Stimulated activated CD4-positive, alpha-beta T cell treated with anti-CD3 and anti-CD28 coated beads, Interleukin-2, amount 100 ng/mL, for 48 hours (primary cell): ENCODE measurements at regions not wholly inside any gene's neighbourhood (a gene's known extent, or its start where the extent isn't known, plus 50 kb on each side); places are given as distances from the start of the nearest gene placed in this dataset.

Experiments
- DNase-seq, 2 donors: peaks; one replicate each; pipeline ENCODE4 v3.0.0-alpha.2; 2020

DNA sequence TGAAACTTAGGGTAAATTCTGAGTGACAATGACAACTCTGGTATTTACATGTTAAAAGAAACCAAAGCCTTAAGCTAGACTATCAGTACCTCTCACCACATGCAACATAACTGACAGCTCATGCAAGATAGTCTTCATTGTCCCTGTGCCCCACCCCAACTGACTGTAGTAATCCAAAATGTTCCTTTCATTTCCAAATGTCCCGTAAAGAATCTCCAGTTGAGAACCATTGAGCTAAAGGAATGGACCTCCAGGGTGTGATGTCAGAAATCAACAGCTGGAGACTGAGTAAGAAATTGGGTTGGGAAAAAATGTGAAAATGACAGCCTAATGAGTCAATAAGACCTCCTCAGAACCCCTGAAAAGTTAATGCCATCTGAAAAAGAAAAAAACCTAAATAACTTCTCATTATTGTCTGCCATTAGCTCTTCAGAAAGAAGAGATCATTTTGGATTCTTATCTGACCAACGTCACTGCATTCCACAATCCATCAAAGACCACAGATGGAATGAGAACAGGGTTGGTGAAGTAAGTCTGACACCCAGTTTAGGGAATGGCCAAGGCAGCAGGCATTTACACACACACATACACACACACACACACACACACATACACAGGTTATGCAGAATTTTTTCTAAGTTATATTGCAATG, 51.7 kb upstream of the ACVR2A start:
- DNase-seq: no peak

DNA sequence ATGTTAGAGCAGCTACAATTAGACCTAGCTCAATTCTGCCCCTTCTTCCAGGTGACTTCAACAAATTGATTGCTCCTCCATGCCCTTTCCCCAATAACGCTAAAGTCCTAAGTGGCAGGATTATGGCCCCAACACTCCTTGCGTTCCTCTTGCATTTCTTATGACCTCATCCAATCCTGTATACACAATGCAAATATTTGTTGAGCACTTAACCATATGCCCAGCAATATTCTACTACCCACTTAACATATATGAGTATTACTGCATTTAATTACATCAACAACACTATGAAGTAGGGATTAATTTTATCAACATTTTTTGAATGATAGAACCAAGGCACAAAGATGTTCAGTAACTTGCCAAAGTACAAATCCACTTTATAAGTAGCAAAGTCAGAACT, 54.2 kb upstream of the ACVR2A start:
- no peak for DNase-seq

DNA sequence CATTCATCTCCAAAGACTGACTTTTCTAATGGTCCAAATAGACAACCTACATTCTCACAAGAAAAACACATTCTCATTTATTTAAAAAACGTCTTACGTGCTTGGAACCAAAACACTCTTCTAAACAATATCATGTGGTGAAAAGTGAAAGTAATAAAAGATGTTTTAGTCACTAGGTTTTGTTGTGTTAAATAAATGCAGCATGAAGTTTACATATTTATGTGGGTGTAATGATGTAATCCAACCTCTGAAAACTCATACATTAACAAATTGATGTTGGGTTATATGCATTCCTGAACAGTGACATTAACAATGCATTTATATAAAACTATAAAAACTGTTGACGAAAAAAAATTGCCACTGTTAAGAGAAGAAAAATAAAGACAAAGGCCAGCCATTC, 55.1 kb upstream of the ACVR2A start:
- DNase-seq: no peak

DNA sequence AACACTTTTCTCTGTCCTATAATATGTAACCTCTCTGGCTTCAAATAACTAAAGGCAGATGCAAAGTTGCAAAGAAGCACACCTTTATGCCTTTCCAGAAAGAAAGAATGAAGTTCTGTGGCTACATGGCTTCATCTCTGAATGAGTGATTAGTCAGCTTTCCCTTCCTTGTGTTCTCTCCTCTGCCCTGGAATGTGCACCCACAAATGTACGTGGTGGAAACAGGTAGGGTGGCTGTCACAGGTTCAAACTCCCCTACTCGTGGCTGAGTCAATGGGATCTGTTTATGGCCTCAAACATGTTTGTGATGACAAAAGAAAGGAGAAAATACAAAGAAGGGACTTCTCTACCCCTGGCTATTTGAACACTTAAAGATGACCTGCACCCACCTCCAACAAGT, 55.5 kb upstream of the ACVR2A start:
- DNase-seq: no peak

DNA sequence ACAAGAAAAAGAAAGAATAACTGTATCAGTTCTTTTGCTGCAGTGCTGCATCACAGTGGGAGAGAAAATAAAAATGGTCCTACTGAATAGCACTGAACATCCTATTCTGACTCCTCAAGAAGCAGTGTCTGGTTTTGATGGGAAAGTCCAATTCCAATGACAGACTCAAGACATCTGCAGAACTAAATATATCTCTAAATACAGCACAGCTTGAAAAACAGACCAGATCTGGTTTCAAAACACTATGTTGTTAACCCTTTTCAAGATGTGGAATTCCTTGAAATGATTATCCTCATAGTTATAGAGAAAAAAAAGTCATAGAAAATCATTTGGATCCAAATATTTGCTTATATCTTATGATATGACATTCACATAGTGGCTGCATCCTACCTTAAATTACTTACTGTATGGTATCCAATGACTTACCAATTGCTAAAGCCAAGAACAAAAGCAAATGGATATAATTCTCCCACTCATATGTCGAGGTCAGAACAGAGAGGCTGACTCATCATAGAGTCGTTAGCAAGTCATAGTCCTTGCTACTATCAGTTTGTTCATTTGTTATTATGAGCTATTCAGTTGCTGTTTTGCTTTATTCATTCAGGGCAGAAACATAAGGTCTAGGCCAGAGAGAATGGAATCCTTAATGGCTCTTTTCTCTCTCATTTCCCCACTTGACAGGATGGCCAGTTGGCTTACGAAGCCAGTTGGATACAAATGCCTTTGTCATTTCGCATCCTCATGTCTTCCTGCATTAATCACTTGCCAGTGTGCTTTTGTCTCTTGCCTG, 62.5 kb upstream of the ACVR2A start:
- no peak for DNase-seq

DNA sequence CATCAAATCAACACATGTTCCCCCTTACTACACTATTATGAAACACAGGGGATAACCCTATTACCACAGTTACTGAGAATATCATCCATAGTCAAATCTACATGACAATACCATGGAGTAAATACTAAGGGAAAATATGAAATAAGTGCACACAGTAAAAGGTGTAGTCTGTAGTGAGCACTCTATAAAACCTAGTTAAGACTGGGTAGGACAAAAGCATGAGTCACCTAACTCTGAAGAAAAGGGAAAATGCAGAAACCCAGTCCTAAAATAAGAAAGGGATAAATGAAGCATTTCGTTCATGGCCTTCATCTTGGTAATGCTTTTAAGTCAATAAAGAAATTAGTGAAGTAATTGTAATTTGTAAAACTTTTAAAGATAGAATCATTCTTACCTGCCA, 65.4 kb upstream of the ACVR2A start:
- DNase-seq: no peak

DNA sequence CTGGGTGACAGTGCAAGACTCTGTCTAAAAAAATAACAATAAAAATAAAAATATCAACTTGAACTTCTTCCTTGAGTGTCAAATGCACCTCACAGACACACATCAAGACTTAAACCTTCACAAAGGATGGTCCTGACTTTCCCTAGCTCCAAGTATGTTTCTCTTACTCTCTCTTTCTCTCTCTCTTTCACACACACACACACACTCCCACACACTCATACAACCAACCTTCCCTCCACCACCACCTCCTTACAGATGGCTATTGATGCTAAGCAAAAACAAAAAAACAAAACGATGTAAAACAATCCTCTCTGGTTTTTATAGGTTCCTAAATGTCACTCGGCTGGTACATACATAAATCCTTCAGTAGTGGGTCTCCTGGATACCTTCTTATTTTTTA, 67.4 kb upstream of the ACVR2A start:
- no peak for DNase-seq

DNA sequence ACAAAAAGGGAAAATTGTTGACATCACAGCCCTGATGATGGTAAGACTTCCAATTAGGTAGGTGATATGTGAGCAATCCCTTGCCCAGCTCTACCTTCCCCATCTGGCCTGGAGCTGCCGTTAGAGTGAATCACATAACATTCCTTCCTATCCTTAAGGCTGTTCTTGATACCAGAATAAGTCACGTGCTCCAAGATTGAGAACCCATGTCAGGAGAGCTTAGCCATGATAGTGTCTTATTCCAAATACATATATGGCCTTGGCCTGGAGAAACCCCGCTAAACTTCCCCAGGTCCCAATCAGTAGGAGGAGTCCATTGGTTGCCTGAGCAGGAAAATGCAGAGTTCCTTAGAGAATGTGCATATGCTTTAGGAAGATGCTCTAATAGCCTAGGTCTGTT, 70.0 kb upstream of the ACVR2A start:
- DNase-seq: no peak

DNA sequence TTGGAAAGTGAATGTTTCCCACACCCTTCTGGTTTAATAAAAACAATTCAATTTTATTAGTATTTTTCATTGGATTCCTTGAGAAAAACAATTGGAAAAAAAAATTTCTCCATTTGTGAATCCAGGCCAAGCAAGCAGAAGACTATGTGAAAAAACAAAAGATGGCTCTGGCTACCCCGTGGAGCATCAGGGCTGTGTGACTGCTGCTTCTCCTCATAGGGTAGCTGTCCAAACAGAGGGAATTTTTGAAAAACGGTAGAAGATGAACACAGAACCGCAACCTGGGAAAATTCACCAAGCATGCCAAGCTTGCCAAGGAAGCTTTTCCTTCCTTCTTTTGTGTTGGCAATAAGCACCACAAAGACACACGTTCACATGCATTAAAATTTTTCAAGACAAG, 71.3 kb upstream of the ACVR2A start:
- no peak for DNase-seq

DNA sequence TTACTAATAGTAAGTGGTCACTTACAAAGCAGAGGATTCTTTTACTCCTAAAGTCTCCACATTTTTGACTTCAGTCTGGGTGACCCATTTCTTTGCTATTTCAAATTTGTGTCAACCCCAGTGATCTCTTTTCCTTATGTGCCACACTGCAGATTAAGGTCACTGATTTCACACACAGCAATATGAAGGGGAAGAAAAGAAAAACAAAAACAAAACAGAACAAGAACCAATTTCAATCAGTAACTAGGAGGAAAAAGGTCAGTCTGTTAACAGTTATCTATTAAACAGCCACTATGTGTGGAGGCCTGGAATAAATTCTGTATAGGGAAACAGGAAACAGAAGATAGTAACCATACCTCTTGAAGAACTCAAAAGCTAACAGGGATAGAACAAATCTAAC, 72.0 kb upstream of the ACVR2A start:
- no peak for DNase-seq

DNA sequence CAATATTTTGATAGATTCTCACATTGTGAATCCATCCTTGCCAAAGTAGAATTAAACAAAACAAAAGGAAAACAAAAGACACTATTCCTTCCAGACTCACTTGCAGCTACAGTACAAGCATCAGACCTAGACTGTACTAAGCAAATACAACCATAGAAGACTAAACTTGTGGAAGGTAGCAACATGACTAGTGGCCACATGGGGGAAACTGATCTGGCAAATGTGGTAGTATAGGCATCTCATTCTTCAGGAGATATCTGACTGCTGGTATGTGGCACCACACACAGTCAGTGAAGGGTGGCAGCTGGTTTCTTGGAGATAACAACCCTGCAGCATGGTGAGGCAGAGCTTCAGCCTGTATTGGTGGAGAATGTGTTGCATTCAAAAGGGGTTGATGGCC, 81.0 kb upstream of the ACVR2A start:
- no peak for DNase-seq

DNA sequence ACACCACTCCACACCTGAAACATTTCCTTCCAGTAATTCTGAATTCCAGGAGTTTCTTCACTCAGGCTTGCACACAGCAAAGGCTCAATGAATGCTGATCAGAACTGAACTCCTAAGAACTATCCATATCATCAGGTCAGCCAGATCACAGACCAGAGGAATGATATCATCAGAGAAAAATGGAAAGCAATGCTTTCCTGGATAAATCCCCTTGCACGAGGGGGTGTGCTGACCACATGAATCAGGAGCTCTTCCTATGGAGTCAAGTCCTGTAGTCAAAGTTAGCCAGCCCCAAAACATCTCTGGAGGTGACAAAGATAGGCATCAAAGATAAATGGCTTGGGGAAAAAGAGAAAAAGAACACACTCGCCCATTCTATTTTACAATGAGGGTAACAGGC, 83.8 kb upstream of the ACVR2A start:
- no peak for DNase-seq

DNA sequence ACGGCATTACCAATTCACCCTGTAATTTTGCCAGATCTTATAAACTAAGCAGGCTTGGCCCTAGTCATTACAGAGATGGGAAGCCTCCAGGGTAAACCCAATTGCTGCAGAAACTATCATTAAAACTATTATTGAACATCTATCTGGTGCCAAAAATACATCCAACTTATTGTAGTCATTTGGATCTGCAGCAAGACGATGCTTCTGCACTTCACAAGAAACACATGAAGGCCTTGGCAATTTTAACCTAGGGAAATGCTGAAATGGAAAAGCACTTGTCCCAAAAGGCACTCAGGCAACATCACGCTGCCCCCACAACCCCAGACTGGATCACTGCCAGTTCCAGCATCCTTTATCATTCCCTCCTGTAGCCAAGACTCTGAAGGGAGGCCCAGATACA, 85.3 kb upstream of the ACVR2A start:
- no peak for DNase-seq

DNA sequence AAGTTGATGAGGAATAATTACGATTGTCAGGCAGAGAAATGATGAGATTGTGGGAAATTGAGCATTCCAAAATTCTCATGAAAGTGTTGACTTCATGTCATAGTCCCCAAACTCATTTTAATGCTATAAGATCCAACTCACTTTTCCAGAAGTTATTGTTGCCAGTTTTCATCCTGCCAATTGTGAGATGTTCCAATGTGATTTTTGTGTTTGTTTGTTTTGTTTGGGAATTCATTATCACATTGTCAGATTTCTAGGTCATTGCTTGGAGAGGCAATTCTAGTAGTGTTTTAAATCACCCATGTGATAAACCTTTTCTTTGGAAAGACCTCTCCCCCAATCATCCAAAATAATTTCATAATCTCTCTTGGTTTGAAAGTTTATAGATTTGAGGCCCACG, 86.0 kb upstream of the ACVR2A start:
- no peak for DNase-seq

DNA sequence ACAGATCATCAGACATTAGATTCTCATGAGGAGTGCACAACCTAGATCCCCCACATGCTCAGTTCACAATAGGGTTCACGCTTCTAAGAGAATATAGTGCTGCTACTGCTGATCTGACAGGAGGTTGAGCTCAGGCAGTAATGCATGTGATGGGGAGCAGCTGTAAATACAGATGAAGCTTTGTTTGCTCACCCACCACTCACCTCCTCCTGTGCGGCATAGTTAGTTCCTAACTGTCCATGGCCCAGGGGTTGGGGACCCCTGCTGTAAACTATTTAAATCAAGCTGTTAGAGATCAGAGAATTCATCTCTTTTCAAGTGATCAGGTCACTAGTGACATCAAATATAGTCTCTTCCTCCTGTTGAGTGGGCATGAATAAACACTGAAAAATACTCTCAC, 88.8 kb upstream of the ACVR2A start:
- no peak for DNase-seq

DNA sequence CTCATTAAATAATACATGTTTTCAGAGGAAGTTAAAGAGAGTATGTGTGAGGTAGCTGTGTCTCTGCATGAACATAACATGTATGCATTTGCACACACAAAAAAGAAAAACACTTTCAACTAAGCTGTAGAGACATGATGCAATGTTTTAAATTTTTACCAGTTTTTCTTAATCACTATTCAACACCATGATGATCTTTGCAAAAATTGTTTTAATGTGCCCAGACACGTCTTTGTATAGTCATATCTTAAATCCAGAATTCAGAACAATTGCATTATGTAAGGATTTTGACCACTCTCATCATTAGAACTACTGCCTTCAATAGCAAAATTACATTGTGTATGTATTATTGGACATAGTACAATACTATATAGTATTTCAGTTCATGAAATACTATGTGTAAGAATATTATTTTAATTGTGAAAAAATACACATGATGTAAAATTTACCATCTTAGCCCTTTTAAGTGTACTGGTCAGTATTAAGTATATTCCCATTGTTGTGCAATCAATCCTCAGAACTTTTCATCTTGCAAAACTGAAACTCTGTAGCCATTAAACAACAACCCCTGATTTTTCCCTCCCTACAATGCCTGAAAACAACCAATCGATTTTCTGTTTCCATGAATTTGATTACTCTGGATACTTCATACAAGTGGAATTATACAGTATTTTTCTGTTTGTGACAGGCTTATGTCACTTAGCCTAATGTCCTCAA, 104.5 kb upstream of the ACVR2A start:
- no peak for DNase-seq

DNA sequence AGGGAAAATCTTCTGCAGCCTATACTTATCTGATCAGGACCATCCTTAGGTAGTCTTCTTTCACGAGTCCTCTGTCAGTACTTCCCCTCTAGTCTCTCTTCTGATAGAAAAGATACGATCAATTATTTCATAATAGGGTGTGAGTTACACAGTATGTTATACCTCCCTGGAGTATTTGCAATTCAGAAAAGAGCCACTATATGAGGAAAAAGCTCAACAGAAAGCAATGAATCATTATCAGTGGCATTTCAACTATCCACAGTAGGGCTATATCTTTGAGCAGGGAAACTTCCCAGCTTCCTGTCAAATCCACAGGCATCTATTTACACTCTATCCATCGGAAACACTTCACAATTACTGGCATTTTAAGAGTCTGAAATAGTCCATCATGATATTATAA, 105.3 kb upstream of the ACVR2A start:
- no peak for DNase-seq

DNA sequence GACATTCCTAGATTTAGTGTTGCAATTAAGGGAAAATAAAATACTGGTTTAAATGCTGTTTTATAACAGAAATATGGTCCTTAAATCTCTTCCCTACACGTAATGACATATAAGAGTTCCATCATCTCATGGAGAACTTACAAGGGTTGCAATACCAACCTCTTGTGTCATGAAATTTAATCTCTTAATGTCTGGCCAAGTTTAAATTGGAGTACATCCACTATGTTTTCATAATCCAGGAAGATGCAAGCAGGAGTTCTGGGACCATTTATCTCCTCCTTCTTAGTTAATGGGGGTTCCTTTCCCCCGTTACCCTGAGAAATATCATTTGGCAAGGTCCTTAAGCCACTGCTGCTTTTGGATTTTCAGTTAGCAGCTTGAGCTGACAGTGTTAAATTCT, 126.0 kb upstream of the ACVR2A start:
- no peak for DNase-seq

DNA sequence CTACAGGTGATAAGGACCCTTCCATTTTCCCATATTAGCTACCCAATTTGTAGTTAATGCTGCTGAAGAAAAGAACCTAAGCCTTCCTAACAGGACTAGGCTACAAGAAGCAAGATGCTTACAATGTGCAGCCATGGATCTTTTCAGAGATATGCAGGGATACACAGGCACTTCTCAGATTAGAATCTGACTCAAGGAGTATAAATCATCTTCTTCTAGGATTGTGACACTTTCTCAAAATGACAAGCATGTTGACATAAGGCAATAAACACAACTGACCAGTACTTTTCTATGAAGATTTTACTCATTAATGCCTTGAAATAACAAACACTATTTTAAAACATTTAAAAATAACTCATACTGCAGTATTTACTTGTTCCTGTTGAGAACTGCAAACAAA, 127.9 kb upstream of the ACVR2A start:
- DNase-seq: no peak

DNA sequence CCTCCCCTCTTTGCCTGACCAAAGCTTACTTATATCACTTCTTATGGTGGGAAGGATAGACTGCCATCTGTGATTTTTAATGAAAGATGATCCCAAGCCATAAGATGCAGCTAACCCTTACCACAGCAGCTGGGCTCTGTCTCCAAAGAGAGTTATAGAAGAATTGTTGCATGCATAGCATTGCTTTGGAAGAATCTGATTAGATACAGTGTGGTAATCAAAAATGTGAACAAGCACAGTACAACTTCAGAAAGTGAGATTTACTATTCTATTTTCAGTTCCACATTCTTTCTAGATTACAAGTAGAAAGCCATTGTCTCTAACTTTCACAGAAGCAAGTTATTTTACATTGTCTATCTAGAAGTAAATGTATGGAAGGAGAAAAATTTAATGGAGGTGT, 129.0 kb upstream of the ACVR2A start:
- no peak for DNase-seq

DNA sequence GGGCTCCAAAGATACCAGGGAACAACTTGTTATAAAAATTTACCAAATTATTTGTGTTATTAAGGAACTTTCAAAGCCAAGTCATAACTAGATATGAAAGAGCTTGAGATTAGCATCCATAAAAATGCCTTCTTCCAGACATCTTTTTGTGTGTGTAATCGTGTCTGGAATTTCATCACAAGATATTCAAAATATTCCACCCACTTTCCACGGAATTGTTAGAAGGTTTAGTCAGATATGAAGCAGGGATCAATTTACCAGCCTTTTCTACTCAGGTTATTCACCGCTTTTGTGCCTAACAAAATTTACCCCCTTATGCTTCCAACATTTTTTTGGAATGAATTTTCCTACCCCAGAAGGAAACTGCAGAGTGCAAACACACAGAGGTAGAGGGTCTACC, 130.2 kb upstream of the ACVR2A start:
- DNase-seq: no peak

DNA sequence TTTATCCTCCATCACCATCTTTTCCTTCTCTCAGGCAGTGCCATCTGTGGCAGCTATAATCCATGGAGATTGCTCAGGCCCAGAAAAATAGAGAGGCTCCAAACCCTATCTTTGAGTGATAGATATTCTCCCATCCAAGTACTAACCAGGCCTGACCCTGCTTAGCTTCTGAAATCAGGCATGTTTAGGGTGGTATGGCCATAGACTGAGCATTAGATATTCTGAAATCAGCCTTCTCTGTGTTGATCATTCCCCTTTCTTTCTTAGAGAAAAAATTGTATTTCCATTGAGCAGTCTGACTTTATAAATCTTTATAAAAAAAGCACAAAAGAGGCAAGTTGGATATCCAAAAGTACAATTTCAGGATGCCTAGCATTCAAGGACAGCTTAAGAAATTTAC, 131.5 kb upstream of the ACVR2A start:
- no peak for DNase-seq

DNA sequence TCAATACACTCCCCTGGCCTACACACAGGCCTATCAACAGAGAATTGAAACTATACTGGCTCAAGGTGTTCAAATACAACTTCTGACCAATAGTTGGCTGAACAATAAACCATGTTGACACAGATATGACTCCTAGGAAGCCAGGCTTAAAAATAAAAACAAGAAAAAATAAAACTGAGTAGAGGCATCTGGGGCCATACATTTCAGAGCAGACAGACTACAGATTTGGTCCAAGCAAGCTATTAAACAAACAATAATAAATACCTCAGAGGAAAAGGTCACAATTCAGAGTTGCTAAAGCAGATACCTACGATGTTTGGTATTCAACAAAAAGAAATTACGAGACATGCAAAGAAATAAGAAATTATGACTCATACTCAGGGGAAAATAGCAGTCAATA, 132.8 kb upstream of the ACVR2A start:
- DNase-seq: no peak

DNA sequence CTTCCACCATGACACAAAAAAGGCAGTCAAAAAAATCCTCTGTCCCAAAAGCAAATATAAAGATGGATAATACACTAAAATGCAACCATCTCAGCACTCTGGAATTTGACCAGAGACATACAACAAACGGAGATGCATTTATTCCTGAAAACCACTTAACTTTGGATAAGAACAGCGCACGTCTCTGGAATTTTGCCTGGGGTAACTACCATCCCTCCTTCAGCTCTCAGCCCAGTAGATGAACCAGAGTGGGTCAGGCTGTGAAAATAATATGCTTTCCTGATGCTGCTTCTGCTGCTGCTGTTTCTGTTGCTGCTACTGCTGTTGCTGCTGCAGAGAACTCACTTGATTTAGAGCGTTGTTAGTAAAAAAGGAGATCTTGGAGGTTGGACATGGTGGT, 133.8 kb upstream of the ACVR2A start:
- no peak for DNase-seq
